GM21526 (cell line): ENCODE measurements at regions not wholly inside any gene's neighbourhood (a gene's known extent, or its start where the extent isn't known, plus 50 kb on each side); places are given as distances from the start of the nearest gene placed in this dataset.

Source experiments
- ATAC-seq: cut with Tn5 transposase; IDR thresholded peaks from one replicate; pipeline ENCODE4 v1.9.1; 2021; ENCODE audit warnings: moderate library complexity; ENCODE audit not compliant: unreplicated experiment, low FRiP score

- no peak for ATAC-seq
Observed at GRCh38 chr2:212640428-212640827, 101.8 kb upstream of the ERBB4 start.

DNA sequence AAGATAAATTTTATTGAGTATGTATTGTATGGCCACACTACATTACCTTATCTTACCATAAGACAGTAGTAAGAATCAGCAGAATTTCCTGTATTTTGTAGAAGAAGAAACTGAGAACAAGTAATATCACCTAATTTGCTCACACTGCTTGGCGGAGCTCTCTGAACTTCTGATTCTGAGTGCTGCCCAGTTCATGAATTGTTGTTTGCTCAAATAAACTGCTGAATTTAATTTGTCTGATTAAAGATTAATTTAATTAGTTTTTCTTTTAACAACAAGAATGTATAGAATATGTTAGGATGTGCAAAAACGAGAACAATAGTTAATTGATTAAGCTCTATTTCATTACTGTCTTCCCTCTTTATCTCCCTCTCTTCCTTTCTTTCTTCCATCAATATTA, 100.1 kb upstream of the ERBB4 start:
- no peak for ATAC-seq

DNA sequence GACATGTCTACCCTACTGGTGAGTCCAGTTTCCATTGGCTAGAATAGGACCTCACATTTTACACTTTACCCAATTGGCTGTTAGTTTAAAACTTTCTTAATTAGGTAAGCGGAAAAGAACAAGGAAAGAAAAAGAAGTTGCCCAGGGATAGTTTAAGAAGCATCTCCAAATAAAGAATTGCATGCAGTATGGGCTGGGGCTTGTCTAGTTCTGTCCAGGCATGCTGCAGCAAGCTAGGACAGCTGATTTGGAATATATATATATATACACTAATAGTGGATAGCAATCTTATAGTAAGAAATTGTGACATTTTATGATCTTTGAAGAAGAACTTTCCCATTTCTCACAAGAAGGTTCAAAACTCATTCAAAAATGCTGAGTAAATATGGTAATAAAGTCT, 90.0 kb upstream of the ERBB4 start:
- no peak for ATAC-seq

DNA sequence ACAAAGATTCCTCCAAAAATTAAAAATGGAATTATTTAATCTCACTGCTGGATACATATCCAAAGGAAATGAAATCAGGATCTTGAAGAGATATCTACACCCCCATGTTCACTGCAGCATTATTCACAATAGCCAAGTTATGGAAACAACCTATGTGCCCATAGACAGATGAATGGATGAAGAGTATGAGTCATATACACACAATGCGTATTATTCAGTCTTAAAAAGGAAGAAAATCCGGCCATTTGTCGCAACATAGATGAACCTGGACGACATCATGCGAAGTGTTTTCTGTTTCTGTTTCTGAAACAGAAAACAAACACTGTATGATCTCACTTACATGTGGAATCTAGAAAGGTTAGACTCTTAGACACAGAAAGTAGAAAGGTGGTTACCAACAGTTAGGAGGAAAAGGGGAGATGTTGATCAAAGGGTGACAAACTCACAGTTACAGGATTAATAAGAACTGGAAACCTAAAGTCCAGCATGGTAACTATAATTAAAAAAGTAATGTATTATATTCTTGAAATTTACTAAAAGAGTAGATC, 87.8 kb upstream of the ERBB4 start:
- no peak for ATAC-seq

DNA sequence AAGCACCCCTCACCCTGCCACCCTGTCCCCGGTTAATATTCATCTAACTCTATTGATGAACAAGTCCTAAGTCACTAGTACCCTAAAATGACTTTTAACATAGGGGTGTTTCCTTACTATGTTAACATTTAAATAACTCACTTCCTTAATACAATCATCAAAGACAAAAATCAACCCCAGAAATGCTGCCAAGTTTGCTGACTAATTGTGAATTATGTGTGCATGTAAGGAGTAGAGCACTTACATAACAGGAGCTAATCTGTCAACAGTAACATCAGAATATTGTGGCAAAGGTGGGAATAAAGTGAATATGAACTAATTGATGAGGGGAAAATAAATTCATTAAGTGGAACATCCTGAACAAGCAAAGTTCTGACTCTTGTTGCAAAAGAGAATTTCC, 81.4 kb upstream of the ERBB4 start:
- ATAC-seq = no peak

DNA sequence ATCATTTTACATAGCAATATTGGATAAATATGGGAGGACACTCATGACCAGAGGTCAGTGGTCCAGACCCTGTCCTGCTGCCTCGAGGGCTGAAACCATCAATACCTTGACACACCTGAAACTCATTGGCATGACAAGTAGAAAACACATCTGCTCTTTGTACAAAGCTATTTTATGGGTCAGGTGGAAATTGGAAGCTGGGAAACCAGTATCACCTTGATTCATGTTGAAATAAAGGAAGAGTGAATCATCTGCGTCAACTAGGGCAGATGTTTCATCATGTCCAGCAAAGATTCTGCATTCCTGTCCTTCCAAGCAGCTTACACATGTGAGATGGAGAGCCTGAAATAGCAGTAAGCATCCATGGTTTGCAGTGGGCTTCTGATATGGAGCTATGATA, 80.0 kb upstream of the ERBB4 start:
- no peak for ATAC-seq

DNA sequence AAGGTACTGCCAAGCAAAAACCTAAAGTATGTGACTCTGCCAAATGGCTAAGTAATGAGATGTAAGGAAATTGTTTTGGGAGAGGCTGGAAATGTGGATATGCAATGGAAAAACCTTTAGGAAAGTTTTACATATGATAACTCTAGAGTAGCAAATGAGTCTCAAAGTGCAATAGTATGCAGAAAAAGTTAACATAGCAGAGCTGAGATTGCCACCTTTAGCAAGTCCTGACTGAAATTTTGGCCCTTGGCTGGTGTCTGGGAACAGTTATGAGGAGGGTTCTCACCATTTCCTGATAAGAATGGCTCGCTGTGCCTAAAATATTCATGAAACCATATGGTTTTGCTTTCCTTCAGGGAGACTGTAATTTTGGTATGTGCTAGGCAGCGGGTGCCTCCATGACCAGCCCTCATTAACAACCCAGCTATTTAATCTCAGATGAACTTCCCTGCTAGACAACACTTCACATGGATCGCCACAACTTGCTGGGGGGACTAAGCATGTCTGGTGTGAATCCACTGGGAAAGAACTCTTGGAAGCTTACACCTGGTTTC, 72.3 kb upstream of the ERBB4 start:
- ATAC-seq = no peak

DNA sequence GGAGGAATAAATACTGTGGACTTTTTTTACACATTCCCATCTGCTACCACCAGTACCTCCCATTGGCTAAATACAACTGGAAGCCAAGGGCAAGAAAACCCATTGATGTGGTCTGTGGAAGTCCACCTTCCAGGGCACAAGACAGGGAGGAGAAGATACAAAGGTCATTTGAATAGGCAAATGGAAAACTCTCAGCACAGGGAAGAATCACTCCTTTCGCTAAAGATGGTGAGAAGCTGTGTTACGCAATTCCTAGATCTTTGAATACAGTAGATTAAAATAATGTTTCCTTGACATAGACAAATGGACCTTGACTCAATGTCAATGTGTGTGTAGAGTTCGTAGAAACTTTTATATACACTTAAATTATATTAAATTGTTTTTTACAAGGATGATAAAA, 70.9 kb upstream of the ERBB4 start:
- no peak for ATAC-seq

- no peak for ATAC-seq
Observed at GRCh38 chr2:212607080-212607479, 68.5 kb upstream of the ERBB4 start.

- ATAC-seq = no peak
Observed at GRCh38 chr2:212606232-212606631, 67.6 kb upstream of the ERBB4 start.

DNA sequence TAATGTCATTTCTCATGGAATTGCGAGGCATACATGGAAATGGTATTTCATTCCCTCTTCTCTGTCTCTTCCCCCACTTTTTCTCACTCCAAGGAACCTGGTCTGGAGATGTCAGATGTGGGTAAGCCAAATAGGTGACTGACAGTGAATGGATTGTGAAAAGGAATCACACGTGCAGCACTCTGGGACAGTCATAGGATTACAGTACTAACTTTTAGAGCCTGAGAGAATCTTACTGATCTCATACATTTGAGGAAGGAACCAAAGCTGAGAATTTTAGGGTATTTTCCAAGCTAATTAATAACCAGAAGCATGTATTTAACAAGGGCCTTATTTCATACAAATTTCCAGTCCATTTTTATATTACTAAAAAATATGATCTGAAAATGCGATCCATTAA, 58.1 kb upstream of the ERBB4 start:
- no peak for ATAC-seq

GRCh38 chr2:212596276-212596675, 57.7 kb upstream of the ERBB4 start:
- no peak for ATAC-seq

GRCh38 chr2:212595036-212595654, 56.5 kb upstream of the ERBB4 start:
- no peak for ATAC-seq

DNA sequence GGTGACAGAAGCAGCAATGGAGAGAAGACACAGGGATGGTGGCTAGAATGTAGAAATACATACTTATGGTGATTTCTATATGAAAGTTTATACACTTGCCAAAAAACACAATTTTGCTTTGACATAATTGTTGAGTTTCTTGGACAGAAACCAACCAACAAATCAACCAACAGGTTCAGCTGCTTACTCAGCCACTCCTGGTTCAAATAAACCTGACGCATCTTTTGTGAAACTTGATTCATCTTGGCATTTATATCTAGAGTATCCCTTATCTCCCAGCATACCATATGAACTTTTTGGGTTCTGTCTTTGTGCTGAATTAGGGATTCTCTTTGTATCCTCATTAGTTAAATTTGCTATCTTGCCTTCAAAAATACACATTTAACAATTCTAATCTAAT, 54.1 kb upstream of the ERBB4 start:
- no peak for ATAC-seq
